Cerebellar nuclear complex (tissue), 1 donor: ENCODE measurements at regions not wholly inside any gene's neighbourhood (a gene's known extent, or its start where the extent isn't known, plus 50 kb on each side); places are given as distances from the start of the nearest gene placed in this dataset.
"Not testable (repeated sequence)": the region's sequence is repeated elsewhere in the genome, so short reads cannot be mapped to it uniquely, and the experiment has no call there.

ENCODE experiments used
- DNase-seq, 2 experiments: peaks; one replicate each; lab custom pipeline; 2025; lab: John Stamatoyannopoulos, UW

GRCh38 chr19:29154163-29154562 lies 58.8 kb downstream of the UQCRFS1 start:
- DNase-seq = no peak

GRCh38 chr19:29145756-29146155 lies 67.2 kb downstream of the UQCRFS1 start:
- no peak for DNase-seq

- DNase-seq = no peak
These were observed 69.8 kb downstream of the UQCRFS1 start for GRCh38 chr19:29143183-29143582.

- DNase-seq = no peak
These were observed 73.7 kb downstream of the UQCRFS1 start for GRCh38 chr19:29139227-29139626.

- DNase-seq = not testable (repeated sequence)
These were observed 74.7 kb downstream of the UQCRFS1 start for GRCh38 chr19:29138206-29138605.

- DNase-seq = no peak
These were observed 81.5 kb downstream of the UQCRFS1 start for GRCh38 chr19:29131456-29131855.

GRCh38 chr19:29129148-29129547 lies 83.8 kb downstream of the UQCRFS1 start:
- DNase-seq = no peak

GRCh38 chr19:29128203-29128602 lies 84.7 kb downstream of the UQCRFS1 start:
- no peak for DNase-seq

- no peak for DNase-seq
These were observed 90.8 kb downstream of the UQCRFS1 start for GRCh38 chr19:29122185-29122584.

GRCh38 chr19:29121684-29122083 lies 91.3 kb downstream of the UQCRFS1 start:
- no peak for DNase-seq

- DNase-seq = no peak
These were observed 92.5 kb downstream of the UQCRFS1 start for GRCh38 chr19:29120466-29120865.

GRCh38 chr19:29119590-29119989 lies 93.4 kb downstream of the UQCRFS1 start:
- DNase-seq = no peak

- no peak for DNase-seq
These were observed 94.6 kb downstream of the UQCRFS1 start for GRCh38 chr19:29118389-29118788.

GRCh38 chr19:29117926-29118325 lies 95.0 kb downstream of the UQCRFS1 start:
- DNase-seq = no peak

- no peak for DNase-seq
These were observed 97.8 kb downstream of the UQCRFS1 start for GRCh38 chr19:29115181-29115580.

GRCh38 chr19:29113838-29114237 lies 99.1 kb downstream of the UQCRFS1 start:
- DNase-seq = no peak

- no peak for DNase-seq
These were observed 101.4 kb downstream of the UQCRFS1 start for GRCh38 chr19:29111576-29111975.

GRCh38 chr19:29107831-29108230 lies 105.1 kb downstream of the UQCRFS1 start:
- no peak for DNase-seq

- no peak for DNase-seq
These were observed 106.5 kb downstream of the UQCRFS1 start for GRCh38 chr19:29106346-29106885.

GRCh38 chr19:29105629-29106292 lies 107.2 kb downstream of the UQCRFS1 start:
- DNase-seq = no peak

- DNase-seq = no peak
These were observed 108.2 kb downstream of the UQCRFS1 start for GRCh38 chr19:29104605-29105241.

GRCh38 chr19:29098863-29099481 lies 114.0 kb downstream of the UQCRFS1 start:
- no peak for DNase-seq

GRCh38 chr19:29098091-29098490 lies 114.9 kb downstream of the UQCRFS1 start:
- no peak for DNase-seq
